GM21528 (cell line): ENCODE measurements at regions not wholly inside any gene's neighbourhood (a gene's known extent, or its start where the extent isn't known, plus 50 kb on each side); places are given as distances from the start of the nearest gene placed in this dataset.

Source experiments
- ATAC-seq: cut with Tn5 transposase; IDR thresholded peaks from one replicate; pipeline ENCODE4 v1.9.1; 2021; ENCODE audit warnings: mild to moderate bottlenecking, moderate library complexity; ENCODE audit not compliant: unreplicated experiment, low FRiP score

DNA sequence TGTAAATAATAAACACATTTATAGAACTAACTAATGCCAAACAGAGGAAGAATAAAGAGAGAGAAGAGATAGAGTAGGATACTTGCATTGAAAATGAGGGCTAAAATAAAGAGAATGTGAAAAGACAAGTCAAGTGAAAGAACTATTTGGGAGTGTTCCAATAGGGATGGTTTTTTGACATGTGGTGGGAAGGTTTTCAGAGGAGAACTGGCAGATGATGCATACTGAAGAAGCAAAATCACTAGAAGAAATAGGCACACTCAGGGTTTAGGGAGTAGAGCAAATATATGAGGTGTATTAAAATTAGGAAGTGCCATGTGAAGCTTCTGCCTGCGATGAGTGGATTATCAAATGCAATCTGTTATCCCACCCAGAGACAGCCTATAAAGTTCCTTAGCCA lies 744.8 kb downstream of the REEP3 start:
- no peak for ATAC-seq

GRCh38 chr10:64271508-64271907 lies 750.3 kb downstream of the REEP3 start:
- no peak for ATAC-seq

- no peak for ATAC-seq
These were observed 750.8 kb downstream of the REEP3 start for GRCh38 chr10:64271983-64272382.

GRCh38 chr10:64275001-64275400 lies 753.8 kb downstream of the REEP3 start:
- no peak for ATAC-seq

- ATAC-seq = no peak
These were observed 754.6 kb downstream of the REEP3 start for GRCh38 chr10:64275774-64276173.

DNA sequence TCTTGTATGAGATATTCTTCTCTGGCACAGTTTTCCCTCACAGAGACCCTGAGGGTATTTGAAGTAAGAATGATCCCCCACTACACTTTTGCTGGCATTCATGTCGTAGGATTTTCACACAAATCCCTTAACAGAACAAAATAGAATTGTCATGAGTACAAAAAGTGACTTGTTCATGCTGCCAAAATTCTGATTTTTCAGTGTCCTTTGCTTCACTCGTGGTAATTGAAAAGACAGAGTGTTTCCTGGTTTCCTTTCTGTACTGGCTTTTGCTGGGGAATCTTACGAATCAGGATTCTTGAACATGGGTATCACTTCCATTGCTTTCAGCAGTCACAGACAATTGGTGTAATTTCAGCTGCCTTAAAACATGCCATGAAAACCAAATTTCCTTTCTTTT lies 756.3 kb downstream of the REEP3 start:
- no peak for ATAC-seq

DNA sequence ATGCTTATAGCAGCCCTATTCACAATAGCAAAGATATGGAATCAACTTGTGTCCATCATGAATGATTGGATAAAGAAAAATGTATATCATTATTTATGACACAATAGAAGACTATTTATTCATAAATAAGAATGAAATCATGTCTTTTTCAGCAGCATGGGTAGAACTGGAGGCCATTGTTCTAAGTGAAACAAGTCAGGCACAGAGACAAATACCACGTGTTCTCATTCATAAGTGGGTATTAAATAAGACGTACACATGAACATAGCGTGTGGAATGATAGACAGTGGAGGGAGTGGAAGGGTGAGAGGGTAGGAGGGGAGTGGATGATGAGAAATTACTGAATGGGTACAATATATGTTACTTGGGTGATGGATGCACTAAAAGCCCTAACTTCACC lies 762.4 kb downstream of the REEP3 start:
- ATAC-seq = no peak

DNA sequence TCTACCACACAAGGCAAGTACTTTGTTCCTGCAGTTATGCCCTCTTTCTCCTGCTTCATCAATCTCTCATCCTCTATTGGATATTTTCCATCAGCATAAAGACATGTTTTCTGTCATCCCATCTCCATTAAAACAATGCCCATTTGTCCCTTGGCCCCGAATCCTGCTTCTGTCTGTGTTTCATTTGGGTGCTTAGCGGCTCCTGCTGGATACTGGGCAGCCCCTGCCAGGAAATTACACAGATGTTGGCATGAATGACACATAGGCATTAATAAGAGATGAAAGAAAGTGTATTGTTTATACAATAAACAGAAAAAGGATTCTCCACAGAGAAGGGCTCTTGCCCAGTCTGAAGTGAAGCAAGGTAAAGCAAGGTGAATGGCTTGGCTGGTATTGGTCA lies 765.3 kb downstream of the REEP3 start:
- ATAC-seq = no peak

- no peak for ATAC-seq
These were observed 767.2 kb downstream of the REEP3 start for GRCh38 chr10:64288404-64288803.

DNA sequence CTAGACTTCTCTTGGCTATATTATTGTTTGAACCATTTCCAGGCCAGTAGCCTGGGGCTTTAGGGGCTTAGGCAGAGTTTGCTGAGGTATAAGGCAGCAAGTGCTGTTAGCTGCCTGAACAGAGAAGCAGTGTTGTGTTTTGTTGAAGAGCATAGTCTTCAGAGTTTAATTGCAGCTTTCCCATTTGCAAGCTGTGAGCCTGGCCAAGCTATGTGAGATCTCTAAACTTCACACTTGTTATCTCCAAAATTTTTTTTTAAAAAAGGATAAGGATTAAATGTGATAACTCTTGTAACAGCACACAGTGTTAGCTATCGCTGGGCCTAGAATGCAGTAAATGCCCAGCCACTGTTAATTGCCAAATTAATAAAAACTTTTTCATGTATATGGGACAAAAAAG lies 782.4 kb downstream of the REEP3 start:
- ATAC-seq = no peak

GRCh38 chr10:64306729-64307327 lies 785.6 kb downstream of the REEP3 start:
- ATAC-seq = no peak

DNA sequence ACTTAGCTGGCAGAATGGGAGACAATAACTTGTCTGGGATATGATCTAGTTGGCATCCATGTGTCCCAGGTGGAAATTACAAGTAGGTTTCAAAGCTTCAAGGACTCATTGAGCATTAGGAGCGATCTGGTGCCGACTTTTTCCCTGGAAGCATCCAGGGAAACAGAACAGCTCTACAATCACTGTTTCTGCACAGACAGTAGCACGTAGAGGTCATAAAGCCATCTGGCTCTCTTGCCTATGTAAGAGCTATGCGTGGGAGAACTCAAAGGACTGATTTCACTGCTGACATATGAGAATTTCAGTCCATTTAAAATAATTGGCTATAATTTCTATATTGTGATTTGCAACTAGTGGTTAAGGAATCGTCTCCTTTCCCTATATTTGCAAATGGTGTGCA lies 791.7 kb downstream of the REEP3 start:
- ATAC-seq = no peak

GRCh38 chr10:64313967-64314366 lies 792.8 kb downstream of the REEP3 start:
- ATAC-seq = no peak

DNA sequence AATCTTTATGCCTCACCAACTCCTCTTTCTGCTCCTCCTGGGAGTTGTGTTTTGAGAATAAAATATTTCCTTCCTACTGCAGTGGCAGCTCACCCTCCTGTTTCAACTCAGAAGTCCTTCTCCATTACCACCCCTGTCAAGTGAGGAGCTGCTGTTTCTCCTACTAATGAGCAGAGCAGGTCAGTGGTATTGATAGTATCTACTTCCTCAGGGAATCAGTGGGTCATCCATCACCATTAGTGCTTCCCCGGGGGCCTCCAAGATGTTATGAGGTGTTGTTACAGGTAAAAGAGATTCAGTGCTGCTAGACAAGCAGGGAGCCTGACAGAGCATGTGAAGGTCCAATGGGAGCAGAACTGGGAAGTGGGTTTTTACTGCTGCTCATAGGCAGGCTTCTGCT lies 795.2 kb downstream of the REEP3 start:
- no peak for ATAC-seq

DNA sequence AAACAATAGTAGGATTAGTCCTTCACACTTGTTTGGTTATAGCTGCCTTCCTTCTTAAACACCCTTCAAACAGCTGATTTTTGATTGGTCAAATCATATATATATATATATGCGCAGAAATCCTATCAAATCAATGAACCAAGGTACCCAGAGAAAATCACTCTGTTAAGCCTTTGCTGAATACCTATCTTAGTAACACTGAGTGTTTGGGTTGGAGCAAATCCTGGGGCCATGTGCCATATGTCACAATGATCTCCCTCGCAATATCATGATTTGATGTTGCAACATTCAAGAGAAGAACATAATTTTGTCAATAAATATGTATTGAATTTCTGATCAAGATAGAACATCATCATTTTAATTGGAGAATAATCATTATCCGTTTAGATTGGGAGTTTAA lies 795.6 kb downstream of the REEP3 start:
- ATAC-seq = no peak

DNA sequence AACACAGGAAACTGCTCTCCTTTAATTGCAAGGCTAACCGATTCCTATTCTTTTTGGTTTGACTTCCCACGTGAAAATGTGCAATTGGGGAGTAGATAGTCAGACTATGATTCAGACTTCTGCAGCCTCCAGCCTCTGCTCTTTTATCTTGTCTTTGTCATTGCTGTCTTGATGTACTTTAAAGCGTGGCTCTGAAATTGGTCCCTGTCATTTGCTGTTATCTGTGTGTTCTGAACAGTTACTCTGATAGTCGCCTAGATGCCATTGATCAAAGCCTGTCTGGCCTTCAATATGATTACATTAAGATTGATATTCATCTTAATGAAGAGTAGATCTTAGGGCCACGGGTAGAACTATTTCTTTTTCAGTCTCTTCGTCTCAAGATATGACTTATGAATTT lies 799.2 kb downstream of the REEP3 start:
- no peak for ATAC-seq

GRCh38 chr10:64329510-64329909 lies 808.3 kb downstream of the REEP3 start:
- no peak for ATAC-seq

DNA sequence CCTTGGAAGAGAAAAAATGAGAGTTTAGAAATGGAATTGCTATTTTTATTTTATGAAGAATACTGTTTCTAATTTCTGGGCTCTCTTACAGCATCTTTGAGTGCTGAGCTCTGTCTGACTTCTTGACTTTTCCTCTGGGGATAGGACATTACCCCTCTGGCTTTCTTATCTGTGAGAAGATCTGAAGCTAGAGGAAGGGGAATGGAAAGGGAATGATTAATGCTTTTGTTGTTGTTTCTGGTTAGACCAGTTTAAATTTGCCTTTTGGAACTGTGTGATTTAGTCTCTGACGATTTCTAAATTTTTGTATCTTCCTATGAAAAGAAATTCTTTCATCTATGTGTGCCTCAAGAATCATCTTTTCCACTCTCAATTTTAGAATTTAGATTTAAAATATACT lies 811.4 kb downstream of the REEP3 start:
- ATAC-seq = no peak

GRCh38 chr10:64334084-64334483 lies 812.9 kb downstream of the REEP3 start:
- no peak for ATAC-seq

DNA sequence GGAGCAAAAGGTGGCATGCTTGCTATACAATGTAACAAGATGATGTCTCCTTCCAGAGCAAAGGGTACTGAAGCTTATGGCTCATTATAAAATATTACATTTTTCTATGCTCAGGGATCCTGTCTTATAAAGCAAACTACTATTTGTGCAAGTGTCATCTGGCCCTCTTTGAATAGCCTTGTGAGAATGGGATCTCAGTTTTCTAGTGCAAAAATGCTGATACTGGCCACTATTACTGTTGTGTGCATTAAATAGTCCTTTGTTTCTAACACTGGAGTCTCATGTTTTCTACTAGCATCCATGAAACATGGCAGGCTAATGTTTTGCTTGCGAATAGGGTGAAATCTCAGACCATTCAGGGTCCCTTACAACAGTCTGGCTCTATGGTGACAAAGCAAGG lies 823.0 kb downstream of the REEP3 start:
- ATAC-seq = no peak

GRCh38 chr10:64345856-64346255 lies 824.7 kb downstream of the REEP3 start:
- no peak for ATAC-seq

GRCh38 chr10:64346389-64346788 lies 825.2 kb downstream of the REEP3 start:
- ATAC-seq = no peak

DNA sequence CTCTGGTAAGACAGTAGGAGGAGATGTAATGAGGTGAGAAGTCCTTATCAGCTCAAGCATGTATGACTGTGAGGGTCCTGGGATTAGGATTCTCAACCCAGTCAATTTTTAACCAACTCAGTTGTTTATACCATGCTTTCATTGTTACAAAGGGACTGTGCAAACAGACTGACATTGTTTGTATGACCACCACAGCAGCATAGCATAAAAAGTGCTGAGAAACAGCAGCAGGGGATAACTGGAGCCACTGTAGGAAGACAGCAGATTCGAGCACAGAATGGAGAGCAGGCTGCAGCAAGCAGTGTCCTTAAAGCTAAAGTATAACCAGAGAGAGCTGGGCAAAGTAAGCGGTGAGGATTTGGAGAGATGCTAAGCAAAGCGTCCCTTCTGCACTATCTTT lies 829.5 kb downstream of the REEP3 start:
- no peak for ATAC-seq
